H1 (cell line): ENCODE measurements at regions not wholly inside any gene's neighbourhood (a gene's known extent, or its start where the extent isn't known, plus 50 kb on each side); places are given as distances from the start of the nearest gene placed in this dataset.

Source experiments
- CTCF ChIA-PET: fragments of 300-600 bp; sonication (Branson Sonifier 250); formaldehyde crosslinking; loops from one replicate; lab custom pipeline; 2021; ENCODE audit not compliant: partially characterized antibody; lab: Charles Lee
- POLR2A ChIA-PET: fragments of 300-600 bp; sonication (Branson Sonifier 250); formaldehyde crosslinking; loops from one replicate; lab custom pipeline; 2021; ENCODE audit warnings: inconsistent platforms; ENCODE audit not compliant: partially characterized antibody; lab: Charles Lee
- DNase-seq, 2 experiments: peaks; one replicate each; pipeline versions ENCODE4 v3.0.0 to v3.0.0-alpha.2; 2010 to 2022; ENCODE audit warnings: low spot score in 2 of 2, low read depth in 1 of 2, mixed read lengths in 1 of 2
- FAIRE-seq: peaks from 2 replicates; lab custom pipeline; 2011; peaks lifted over from hg19 to GRCh38; lab: Jason Lieb, UNC
- H2AFZ ChIP-seq: 2 replicates; pipeline ENCODE4 v1.8.1; 2012; ENCODE audit warnings: low read length, inconsistent platforms
- H2AK5ac ChIP-seq: 2 replicates; pipeline ENCODE4 v1.6.1; 2013; ENCODE audit warnings: low read depth, low read length
- H2BK120ac ChIP-seq: replicated peaks from 2 replicates; pipeline ENCODE3; 2013; ENCODE audit warnings: low read depth, low read length, inconsistent platforms
- H2BK12ac ChIP-seq: 2 replicates; pipeline ENCODE4 v1.6.1; 2013; ENCODE audit warnings: low read depth, low read length
- H2BK15ac ChIP-seq: 2 replicates; pipeline ENCODE4 v1.6.1; 2013; ENCODE audit warnings: low read length
- H2BK20ac ChIP-seq: 2 replicates; pipeline ENCODE4 v1.6.1; 2013; ENCODE audit warnings: low read length
- H2BK5ac ChIP-seq: 2 replicates; pipeline ENCODE4 v1.6.1; 2013; ENCODE audit warnings: low read depth, low read length
- H3K14ac ChIP-seq: 2 replicates; pipeline ENCODE4 v1.6.1; 2013; ENCODE audit warnings: inconsistent platforms; ENCODE audit not compliant: insufficient read length
- H3K18ac ChIP-seq: 2 replicates; pipeline ENCODE4 v1.6.1; 2013; ENCODE audit warnings: low read length; ENCODE audit errors: extremely low read depth
- H3K23ac ChIP-seq: 2 replicates; pipeline ENCODE4 v1.6.1; 2013; ENCODE audit warnings: inconsistent platforms; ENCODE audit not compliant: insufficient read length
- H3K23me2 ChIP-seq: 2 replicates; pipeline ENCODE4 v1.6.1; 2013; ENCODE audit warnings: low read depth, low read length
- H3K27ac ChIP-seq: 2 replicates; pipeline ENCODE4 v1.6.1; 2011; ENCODE audit warnings: low read depth, low read length, inconsistent platforms
- H3K27me3 ChIP-seq, 4 experiments: replicated peaks in 1 of 4; 1 replicate in 1 of 4; 2 replicates in 3 of 4; pipeline versions ENCODE4 v1.6.1 to v1.8.1; 2011 to 2013; ENCODE audit warnings: low read length in 3 of 4, mild to moderate bottlenecking in 3 of 4, inconsistent platforms in 2 of 4, mixed read lengths in 2 of 4, moderate library complexity in 1 of 4; ENCODE audit not compliant: control insufficient read depth in 3 of 4, insufficient read depth in 3 of 4; ENCODE audit errors: extremely low read depth in 1 of 4
- H3K36me3 ChIP-seq, 4 experiments: 2 replicates each; pipeline versions ENCODE4 v1.6.1 to v1.8.1; 2011 to 2013; ENCODE audit warnings: mild to moderate bottlenecking in 4 of 4, low read length in 3 of 4, moderate library complexity in 2 of 4, control low read depth in 1 of 4, inconsistent platforms in 1 of 4; ENCODE audit not compliant: insufficient read depth in 4 of 4, control insufficient read depth in 2 of 4
- H3K4ac ChIP-seq: replicated peaks from 2 replicates; pipeline ENCODE3; 2013; ENCODE audit warnings: low read length, low read depth, mixed read lengths, inconsistent platforms; ENCODE audit not compliant: insufficient read length
- H3K4me1 ChIP-seq, 4 experiments: replicated peaks in 1 of 4; 1 replicate in 1 of 4; 2 replicates in 3 of 4; pipeline versions ENCODE4 v1.6.1 to v1.8.1; 2011 to 2013; ENCODE audit warnings: low read length in 3 of 4, inconsistent platforms in 2 of 4, mixed read lengths in 1 of 4; ENCODE audit not compliant: insufficient read depth in 4 of 4, control insufficient read depth in 3 of 4
- H3K4me2 ChIP-seq, 2 experiments: 2 replicates each; pipeline versions ENCODE4 v1.6.1 to v1.8.1; 2011 to 2013; ENCODE audit warnings: low read depth in 2 of 2, low read length in 2 of 2, control low read depth in 1 of 2, inconsistent platforms in 1 of 2, mild to moderate bottlenecking in 1 of 2; ENCODE audit not compliant: insufficient read depth in 1 of 2
- H3K4me3 ChIP-seq, 4 experiments: fragments of 200-600, 300-600 bp in 1 of 4; sonication (generic), shearing (Covaris generic), sonication (Bioruptor Twin) in 1 of 4; 2 replicates each; pipeline versions ENCODE4 v1.5.1 to v1.8.1; 2011 to 2016; ENCODE audit warnings: low read length in 4 of 4, low read depth in 3 of 4, control low read depth in 2 of 4, inconsistent platforms in 2 of 4, mild to moderate bottlenecking in 2 of 4, mixed read lengths in 1 of 4, moderate library complexity in 1 of 4; ENCODE audit not compliant: insufficient read depth in 2 of 4; ENCODE audit errors: extremely low read depth in 1 of 4
- H3K56ac ChIP-seq: replicated peaks from 2 replicates; pipeline ENCODE3; 2013; ENCODE audit warnings: low read depth, mild to moderate bottlenecking, mixed read lengths, low read length, inconsistent platforms; ENCODE audit not compliant: insufficient read length
- H3K79me1 ChIP-seq: 2 replicates; pipeline ENCODE4 v1.6.1; 2013; ENCODE audit warnings: low read depth, low read length, control low read depth
- H3K79me2 ChIP-seq, 2 experiments: 2 replicates each; pipeline versions ENCODE4 v1.6.1 to v1.8.1; 2012 to 2013; ENCODE audit warnings: low read length in 2 of 2, mild to moderate bottlenecking in 2 of 2, inconsistent platforms in 1 of 2; ENCODE audit not compliant: insufficient read depth in 2 of 2, control insufficient read depth in 1 of 2
- H3K9ac ChIP-seq, 4 experiments: replicated peaks in 1 of 4; 1 replicate in 1 of 4; 2 replicates in 3 of 4; pipeline versions ENCODE4 v1.6.1 to v1.8.1; 2011 to 2013; ENCODE audit warnings: low read depth in 3 of 4, low read length in 3 of 4, control low read depth in 2 of 4, mild to moderate bottlenecking in 2 of 4, moderate library complexity in 2 of 4, inconsistent platforms in 1 of 4; ENCODE audit errors: extremely low read depth in 1 of 4
- H3K9me3 ChIP-seq, 2 experiments: 2 replicates each; pipeline versions ENCODE4 v1.6.1 to v1.8.1; 2012 to 2013; ENCODE audit warnings: mild to moderate bottlenecking in 2 of 2, moderate library complexity in 2 of 2, control low read depth in 1 of 2, inconsistent platforms in 1 of 2, low read depth in 1 of 2, low read length in 1 of 2, mixed read lengths in 1 of 2; ENCODE audit not compliant: insufficient read depth in 2 of 2
- H4K20me1 ChIP-seq, 2 experiments: replicated peaks in 1 of 2; 2 replicates each; pipeline versions ENCODE3 to v1.8.1; 2011 to 2013; ENCODE audit warnings: inconsistent platforms in 2 of 2, low read length in 2 of 2, mild to moderate bottlenecking in 1 of 2; ENCODE audit not compliant: insufficient read depth in 2 of 2, control insufficient read depth in 1 of 2
- H4K5ac ChIP-seq: 2 replicates; pipeline ENCODE4 v1.6.1; 2013; ENCODE audit warnings: low read length, low read depth, mixed read lengths, inconsistent platforms; ENCODE audit not compliant: insufficient read length
- H4K8ac ChIP-seq: 2 replicates; pipeline ENCODE4 v1.8.0; 2013; ENCODE audit warnings: mild to moderate bottlenecking, moderate library complexity, low read length, inconsistent platforms; ENCODE audit not compliant: insufficient read depth; ENCODE audit errors: extremely low read depth
- H4K91ac ChIP-seq: replicated peaks from 2 replicates; pipeline ENCODE3; 2013; ENCODE audit warnings: low read length, mixed read lengths, inconsistent platforms; ENCODE audit not compliant: insufficient read length
- BACH1 ChIP-seq: IDR thresholded peaks from 2 replicates; pipeline ENCODE4 v1.6.1; 2012; ENCODE audit warnings: low read length, improper control_type of control experiment
- BCL11A ChIP-seq, 2 experiments: IDR thresholded peaks; one replicate each; pipeline ENCODE4 v1.6.1; 2011; ENCODE audit warnings: low read depth in 2 of 2, low read length in 2 of 2, mild to moderate bottlenecking in 2 of 2
- CBX5 ChIP-seq: fragments of 300-800, 300-1000 bp; sonication (generic); IDR thresholded peaks from 2 replicates; pipeline ENCODE4 v1.7.1; 2016; ENCODE audit warnings: antibody characterized with exemption, low read length, low read depth
- CHD2 ChIP-seq: IDR thresholded peaks from 2 replicates; pipeline ENCODE4 v1.6.1; 2012; ENCODE audit warnings: low read length, improper control_type of control experiment
- CTBP2 ChIP-seq: IDR thresholded peaks from 2 replicates; pipeline ENCODE4 v1.7.0; 2011; ENCODE audit warnings: borderline replicate concordance, mild to moderate bottlenecking, moderate library complexity, mixed read lengths, low read length; ENCODE audit not compliant: insufficient read depth, insufficient read length
- HDAC2 ChIP-seq, 2 experiments: fragments of 300-600 bp in 1 of 2; sonication (generic) in 1 of 2; IDR thresholded peaks; 2 replicates each; pipeline ENCODE4 v1.6.1; 2011 to 2012; ENCODE audit warnings: low read depth in 2 of 2, low read length in 2 of 2, mild to moderate bottlenecking in 2 of 2, moderate library complexity in 2 of 2, borderline replicate concordance in 1 of 2, inconsistent platforms in 1 of 2
- KDM5A ChIP-seq: fragments of 200-600 bp; IDR thresholded peaks from 2 replicates; pipeline ENCODE4 v1.7.1; 2012; ENCODE audit warnings: mild to moderate bottlenecking, low read length, inconsistent platforms, mixed read lengths
- YY1 ChIP-seq: IDR thresholded peaks from 2 replicates; pipeline ENCODE4 v1.6.1; 2011; ENCODE audit warnings: low read depth, mild to moderate bottlenecking, low read length
- WGBS, 2 experiments: shearing (Covaris generic) in 1 of 2; methylation state at CpG; one replicate each; pipeline versions ENCODE4 v1.1.6 to v1.1.7; 2013 to 2015; ENCODE audit warnings: low lambda C conversion rate in 2 of 2, mixed read lengths in 2 of 2, inconsistent platforms in 1 of 2, low coverage in 1 of 2, missing lambda C conversion rate in 1 of 2; ENCODE audit not compliant: insufficient replicate concordance in 2 of 2, insufficient coverage in 1 of 2, insufficient read length in 1 of 2; ENCODE audit errors: extremely low coverage in 1 of 2, missing lambda C conversion rate in 1 of 2; 5-methylcytosine and 5-hydroxymethylcytosine counted together

DNA sequence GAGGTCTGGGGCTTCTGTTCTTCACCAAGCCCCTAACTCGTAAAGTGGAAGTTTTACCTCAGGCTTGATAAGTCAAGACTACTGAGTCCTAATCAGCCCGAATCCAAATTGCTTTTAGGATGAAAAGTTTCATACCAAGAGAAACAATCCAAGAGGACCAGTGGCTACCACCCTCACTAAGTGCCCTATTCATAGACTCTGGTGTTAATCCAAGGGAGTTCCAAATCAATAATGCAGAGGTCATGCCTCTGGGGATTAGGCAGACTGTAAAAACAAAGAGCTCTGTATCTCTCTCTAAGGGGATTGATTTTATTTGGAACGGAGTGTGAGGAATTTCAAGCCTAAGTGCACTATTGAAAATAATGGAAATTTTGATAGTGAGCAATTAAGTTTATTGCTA, 76.3 kb upstream of the LMNTD1 start:
- Histone ChIP-seq H3K23me2 (no peaks in the 10 kb centered on the region), H2BK5ac (no peak overlapping the region), H4K91ac (no peak overlapping the region), H3K36me3 (no peaks in the 10 kb centered on the region), H3K79me1 (no peaks in the 10 kb centered on the region), H3K9ac (no peak overlapping the region), H3K27me3 (no peaks in the 10 kb centered on the region), H4K5ac (no peak overlapping the region), H2BK15ac (no peak overlapping the region), H2BK120ac (no peak overlapping the region), H3K56ac (no peak overlapping the region), H4K20me1 (no peaks in the 10 kb centered on the region), H3K14ac (no peak overlapping the region), H3K4me1 (no peaks in the 10 kb centered on the region), H3K4me3 (no peak overlapping the region), H3K23ac (no peak overlapping the region), H3K27ac (no peak overlapping the region), H4K8ac (no peak overlapping the region), H2BK20ac (no peak overlapping the region), H2AK5ac (no peak overlapping the region), H3K79me2 (no peaks in the 10 kb centered on the region), H2BK12ac (no peak overlapping the region), H3K4me2 (no peak overlapping the region), H3K9me3 (no peaks in the 10 kb centered on the region), H2AFZ (no peak overlapping the region), H3K18ac (no peak overlapping the region), H3K4ac (no peak overlapping the region)
- ChIA-PET POLR2A (no interaction called here), CTCF (no interaction called here)
- DNase-seq (no peak), FAIRE-seq (no peak)
- 88% methylated on average over 3 of the region's 3 CpGs; no CpG with 5 or more reads in 1 of the 2 experiments for WGBS, 2 experiments
- TF ChIP-seq CBX5 (no peak), YY1 (no peak), KDM5A (no peak), BACH1 (no peak), HDAC2 (IDR thresholded peaks at IDR 0.05; ENCODE audit: borderline replicate concordance in 1 of 2, low read depth in 2 of 2, low read length in 2 of 2) (no peak), CHD2 (no peak), CTBP2 (no peak), BCL11A (IDR thresholded peaks at IDR 0.05; ENCODE audit: low read depth in 2 of 2, low read length in 2 of 2) (no peak)
